K562 (cell line): ENCODE measurements at regions not wholly inside any gene's neighbourhood (a gene's known extent, or its start where the extent isn't known, plus 50 kb on each side); places are given as distances from the start of the nearest gene placed in this dataset.

Experiments used
- ATF4 ChIP-seq: fragments of 450-650 bp; formaldehyde crosslinking; IDR thresholded peaks from 2 replicates; pipeline ENCODE4 v1.4.0; 2022; ENCODE audit warnings: mild to moderate bottlenecking, moderate library complexity
- CHAMP1 ChIP-seq: fragments of 450-650 bp; IDR thresholded peaks from 2 replicates; pipeline ENCODE4 v1.6.1; 2016; ENCODE audit warnings: mild to moderate bottlenecking
- CUX1 ChIP-seq: fragments of 200-800 bp; sonication (Bioruptor generic); IDR thresholded peaks from 2 replicates; pipeline ENCODE4 v1.6.1; 2016; ENCODE audit warnings: missing genetic modification characterization, missing compliant biosample characterization
- ELF1 ChIP-seq: fragments of 200-800 bp; sonication (Bioruptor generic); IDR thresholded peaks from 2 replicates; pipeline ENCODE4 v1.6.1; 2016; ENCODE audit warnings: missing genetic modification characterization, missing compliant biosample characterization
- FOXP4 ChIP-seq: sonication (generic); formaldehyde crosslinking; IDR thresholded peaks from 2 replicates; pipeline ENCODE4 v1.8.0; 2022; ENCODE audit warnings: mild to moderate bottlenecking, missing genetic modification reagents, borderline replicate concordance
- IRF1 ChIP-seq: sonication (generic); formaldehyde crosslinking; IDR thresholded peaks from 2 replicates; pipeline ENCODE4 v1.8.0; 2022; ENCODE audit warnings: missing genetic modification reagents, mild to moderate bottlenecking, borderline replicate concordance
- PML ChIP-seq: IDR thresholded peaks from 2 replicates; pipeline ENCODE4 v1.6.1; 2012; ENCODE audit warnings: low read length, inconsistent platforms
- RFX5 ChIP-seq: IDR thresholded peaks from 2 replicates; pipeline ENCODE4 v1.6.1; 2011; ENCODE audit warnings: low read depth, mild to moderate bottlenecking, improper control_type of control experiment, low read length
- ZBTB12 ChIP-seq: fragments of 250-450 bp; sonication (Bioruptor Pico); IDR thresholded peaks from 2 replicates; pipeline ENCODE4 v1.4.0; 2020
- ZBTB33 ChIP-seq: sonication (generic); formaldehyde crosslinking; IDR thresholded peaks from 2 replicates; pipeline ENCODE4 v1.8.1; 2023; ENCODE audit warnings: mild to moderate bottlenecking, missing genetic modification reagents
- ZNF24 ChIP-seq: fragments of 450-650 bp; IDR thresholded peaks from 2 replicates; pipeline ENCODE4 v1.6.1; 2016
- ZNF778 ChIP-seq: fragments of 450-650 bp; formaldehyde crosslinking; IDR thresholded peaks from 2 replicates; pipeline ENCODE4 v1.4.0; 2020; ENCODE audit warnings: mild to moderate bottlenecking, moderate library complexity

GRCh38 chr16:50942143-50942542 lies 200.3 kb downstream of the CYLD start:
- no peak for TF ChIP-seq CUX1 (CRISPR knock-in tag)
- no peak for TF ChIP-seq ZNF778 (CRISPR knock-in tag)
- TF ChIP-seq IRF1 (CRISPR knock-in tag), result no peak
- no peak for TF ChIP-seq ZBTB12
- TF ChIP-seq FOXP4 (CRISPR knock-in tag), result no peak
- no peak for TF ChIP-seq ZNF24
- no peak for TF ChIP-seq ATF4 (CRISPR knock-in tag)
- no peak for TF ChIP-seq ZBTB33 (CRISPR knock-in tag)
- TF ChIP-seq CHAMP1, result no peak
- TF ChIP-seq PML, result no peak
- no peak for TF ChIP-seq ELF1
- TF ChIP-seq RFX5, result no peak
